HG03039 (cell line): ENCODE measurements at regions not wholly inside any gene's neighbourhood (a gene's known extent, or its start where the extent isn't known, plus 50 kb on each side); places are given as distances from the start of the nearest gene placed in this dataset.
"Not testable (repeated sequence)": the region's sequence is repeated elsewhere in the genome, so short reads cannot be mapped to it uniquely, and the experiment has no call there.

Experiments used
- ATAC-seq: cut with Tn5 transposase; IDR thresholded peaks from one replicate; pipeline ENCODE4 v1.9.1; 2021; ENCODE audit warnings: mild to moderate bottlenecking, moderate library complexity; ENCODE audit not compliant: unreplicated experiment

GRCh38 chr5:83810511-83810910, 89.9 kb upstream of the HAPLN1 start:
- ATAC-seq = no peak

GRCh38 chr5:83802686-83803085, 82.0 kb upstream of the HAPLN1 start:
- no peak for ATAC-seq

DNA sequence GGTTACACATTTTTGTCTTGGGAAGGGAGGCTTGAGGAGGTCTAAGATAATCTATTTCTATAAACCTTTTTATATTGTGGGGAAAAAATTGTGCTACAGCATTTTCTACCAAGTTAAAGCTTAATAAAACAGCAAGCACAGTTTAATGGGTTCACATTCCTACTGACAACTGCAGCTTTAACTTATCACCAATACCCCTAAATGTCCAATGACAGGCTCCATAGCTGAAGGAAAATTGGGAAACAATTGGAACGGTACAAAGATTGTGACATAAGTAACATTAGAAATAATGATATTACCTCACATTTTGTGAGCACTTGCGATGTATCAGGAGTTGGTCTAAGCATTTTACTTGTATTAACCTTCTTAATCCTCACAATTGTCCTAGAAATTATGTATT, 79.5 kb upstream of the HAPLN1 start:
- no peak for ATAC-seq

- not testable (repeated sequence) for ATAC-seq
Observed at GRCh38 chr5:83799020-83799419, 78.4 kb upstream of the HAPLN1 start.

DNA sequence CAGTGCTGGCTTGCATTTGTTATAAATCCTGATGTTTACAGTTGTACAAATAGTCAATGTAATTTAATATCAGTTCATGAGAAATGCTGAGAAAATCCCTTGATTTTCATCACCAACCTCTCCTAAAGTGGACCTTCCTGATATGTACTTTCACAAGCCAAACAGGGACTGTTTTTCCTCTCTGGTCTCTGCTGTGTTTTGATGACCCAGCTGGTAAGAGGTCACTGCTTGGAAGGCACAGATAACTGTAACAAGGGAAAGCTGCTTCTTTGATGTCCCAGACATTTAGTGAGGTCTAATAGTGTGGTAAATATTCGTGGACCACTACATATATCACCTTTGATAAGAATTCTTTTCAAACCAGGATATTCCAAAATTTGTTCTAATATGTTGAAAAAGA, 68.7 kb upstream of the HAPLN1 start:
- no peak for ATAC-seq

DNA sequence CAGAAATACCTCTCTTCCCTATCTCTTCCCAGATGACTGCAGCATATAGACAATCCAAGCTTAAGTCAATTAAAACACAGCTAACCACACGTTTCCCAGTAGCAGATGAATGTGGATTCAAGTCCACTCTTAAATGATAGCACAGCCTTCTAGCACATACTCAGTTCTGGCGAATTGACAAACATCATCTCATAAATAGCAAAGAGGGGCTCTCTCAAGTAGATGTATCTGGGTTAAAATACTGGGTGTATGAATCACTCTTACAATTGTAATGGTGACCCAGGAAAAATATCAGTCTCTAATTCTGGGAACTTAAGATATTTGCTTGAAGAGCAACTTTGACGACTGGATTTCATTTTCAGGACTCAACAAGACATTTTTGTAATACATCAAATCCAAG, 67.0 kb upstream of the HAPLN1 start:
- ATAC-seq = no peak

DNA sequence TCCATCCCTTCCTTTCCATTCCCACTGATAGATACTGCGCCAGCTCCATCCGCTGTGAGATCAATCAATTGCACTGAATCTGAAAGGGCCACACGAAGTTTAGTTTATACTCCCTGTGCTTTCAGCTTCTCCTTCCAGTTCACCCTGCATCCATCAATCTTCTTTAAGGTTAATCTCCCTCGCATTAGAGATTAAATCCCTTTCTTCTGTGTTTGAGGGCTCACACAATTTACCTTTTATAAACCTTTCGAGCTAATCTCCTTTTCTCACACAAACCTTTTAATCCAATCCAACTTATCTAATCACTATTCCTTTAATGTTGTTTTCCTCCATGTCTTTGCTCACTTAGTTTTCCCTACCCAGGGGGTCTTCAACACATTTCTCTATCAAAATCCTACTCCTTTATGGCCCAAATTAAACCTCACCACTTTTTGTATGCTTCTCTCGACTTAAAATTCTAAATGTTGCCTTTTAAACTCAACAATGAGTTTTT, 64.6 kb upstream of the HAPLN1 start:
- ATAC-seq = no peak

GRCh38 chr5:83780699-83781350, 60.2 kb upstream of the HAPLN1 start:
- no peak for ATAC-seq

GRCh38 chr5:83777856-83778255, 57.2 kb upstream of the HAPLN1 start:
- no peak for ATAC-seq

- ATAC-seq = no peak
Observed at GRCh38 chr5:83776437-83777031, 55.9 kb upstream of the HAPLN1 start.
